H1 (cell line): ENCODE measurements at regions not wholly inside any gene's neighbourhood (a gene's known extent, or its start where the extent isn't known, plus 50 kb on each side); places are given as distances from the start of the nearest gene placed in this dataset.

Experiments used
- CHD7 ChIP-seq: fragments of 300-600 bp; sonication (generic); IDR thresholded peaks from 2 replicates; pipeline ENCODE4 v1.7.1; 2012; ENCODE audit warnings: low read length, moderate library complexity, mild to moderate bottlenecking, inconsistent platforms; ENCODE audit not compliant: insufficient replicate concordance

- TF ChIP-seq CHD7: no peak
Observed at GRCh38 chr2:144012304-144012703, 507.6 kb downstream of the ZEB2 start (continued).
